GM23338 (cell line): ENCODE measurements at regions not wholly inside any gene's neighbourhood (a gene's known extent, or its start where the extent isn't known, plus 50 kb on each side); places are given as distances from the start of the nearest gene placed in this dataset.

Experiments used
- ATAC-seq: fragments of 200-7000 bp; cut with Tn5 transposase; 3 replicates; pipeline ENCODE4 v1.9.1; 2020
- DNase-seq: peaks from one replicate; pipeline ENCODE4 v3.0.0-alpha.2; 2015; ENCODE audit warnings: low spot score
- H2AFZ ChIP-seq: fragments of 200-600 bp; sonication (generic); 2 replicates; pipeline ENCODE4 v1.8.0; 2016; ENCODE audit warnings: antibody characterized with exemption, mild to moderate bottlenecking, moderate library complexity
- H3F3A ChIP-seq: fragments of 200-600 bp; sonication (generic); replicated peaks from 2 replicates; pipeline ENCODE4 v1.8.0; 2017; ENCODE audit warnings: antibody characterized with exemption, mixed run types, low read depth
- H3K27ac ChIP-seq: fragments of 200-600 bp; sonication (generic); 2 replicates; pipeline ENCODE4 v1.6.1; 2016; ENCODE audit warnings: low read depth
- H3K27me3 ChIP-seq: fragments of 200-600 bp; sonication (generic); 2 replicates; pipeline ENCODE4 v1.8.0; 2016; ENCODE audit warnings: mild to moderate bottlenecking, mixed run types, moderate library complexity; ENCODE audit not compliant: insufficient read depth
- H3K36me3 ChIP-seq: fragments of 200-600 bp; sonication (generic); 2 replicates; pipeline ENCODE4 v1.8.0; 2016; ENCODE audit warnings: mild to moderate bottlenecking; ENCODE audit not compliant: insufficient read depth
- H3K4me1 ChIP-seq: fragments of 200-600 bp; sonication (generic); 2 replicates; pipeline ENCODE4 v1.8.0; 2016; ENCODE audit warnings: mild to moderate bottlenecking, moderate library complexity; ENCODE audit not compliant: insufficient read depth
- H3K4me2 ChIP-seq: fragments of 200-600 bp; sonication (generic); 2 replicates; pipeline ENCODE4 v1.7.1; 2017; ENCODE audit warnings: mixed run types
- H3K4me3 ChIP-seq: fragments of 200-600 bp; sonication (generic); 2 replicates; pipeline ENCODE4 v1.6.1; 2016; ENCODE audit warnings: mixed run types
- H3K79me2 ChIP-seq: fragments of 200-600 bp; sonication (generic); replicated peaks from 2 replicates; pipeline ENCODE4 v1.8.0; 2017; ENCODE audit warnings: mild to moderate bottlenecking; ENCODE audit not compliant: insufficient read depth
- H3K9me2 ChIP-seq: fragments of 200-600 bp; sonication (generic); 2 replicates; pipeline ENCODE4 v1.8.0; 2017; ENCODE audit not compliant: insufficient read depth
- H4K20me1 ChIP-seq: fragments of 200-600 bp; sonication (generic); replicated peaks from 2 replicates; pipeline ENCODE4 v1.8.0; 2017; ENCODE audit warnings: mild to moderate bottlenecking; ENCODE audit not compliant: insufficient read depth
- H3K27ac Mint-ChIP-seq: 2 replicates; pipeline ENCODE4 v1.8.0; 2020; ENCODE audit warnings: inconsistent platforms, mild to moderate bottlenecking, moderate library complexity, mixed read lengths
- H3K27me3 Mint-ChIP-seq: 3 replicates; pipeline ENCODE4 v1.8.0; 2022; ENCODE audit warnings: low read depth, mild to moderate bottlenecking, moderate library complexity, mixed read lengths, inconsistent platforms; ENCODE audit not compliant: insufficient read depth, poor library complexity
- H3K36me3 Mint-ChIP-seq: 3 replicates; pipeline ENCODE4 v1.8.0; 2021; ENCODE audit warnings: low read depth, mild to moderate bottlenecking, inconsistent platforms, moderate library complexity, mixed read lengths
- H3K4me1 Mint-ChIP-seq: 3 replicates; pipeline ENCODE4 v1.8.0; 2020; ENCODE audit warnings: mild to moderate bottlenecking, inconsistent platforms, mixed read lengths
- H3K4me3 Mint-ChIP-seq: 3 replicates; pipeline ENCODE4 v1.8.0; 2021; ENCODE audit warnings: moderate library complexity, mild to moderate bottlenecking, inconsistent platforms, mixed read lengths
- H3K9me3 Mint-ChIP-seq: 3 replicates; pipeline ENCODE4 v1.8.0; 2020; ENCODE audit warnings: moderate library complexity, mild to moderate bottlenecking, inconsistent platforms, mixed read lengths
- CREB1 ChIP-seq: fragments of 250-450 bp; sonication (Bioruptor Pico); IDR thresholded peaks from 2 replicates; pipeline ENCODE4 v1.5.0; 2020; ENCODE audit warnings: low read depth, mild to moderate bottlenecking, moderate library complexity
- CTCF ChIP-seq, 2 experiments: fragments of 200-600 bp in 1 of 2; sonication (generic) in 1 of 2; conservative IDR thresholded peaks; 2 replicates each; pipeline versions ENCODE4 v1.5.1 to v1.6.1; 2016 to 2017; ENCODE audit warnings: antibody characterized with exemption in 2 of 2, low read depth in 2 of 2, mild to moderate bottlenecking in 2 of 2, moderate library complexity in 1 of 2
- ETS1 ChIP-seq: IDR thresholded peaks from 2 replicates; pipeline ENCODE4 v1.6.1; 2016; ENCODE audit warnings: antibody characterized with exemption
- EZH2 ChIP-seq: fragments of 200-600 bp; sonication (generic); IDR thresholded peaks from one replicate; pipeline ENCODE4 v1.8.0; 2017; ENCODE audit warnings: antibody characterized with exemption, mild to moderate bottlenecking, low read depth; ENCODE audit not compliant: unreplicated experiment
- EZH2phosphoT487 ChIP-seq: fragments of 200-600 bp; sonication (generic); IDR thresholded peaks from one replicate; pipeline ENCODE4 v1.8.1; 2018; ENCODE audit warnings: antibody characterized with exemption; ENCODE audit not compliant: unreplicated experiment
- JUNB ChIP-seq: IDR thresholded peaks from one replicate; pipeline ENCODE4 v1.6.1; 2016; ENCODE audit warnings: antibody characterized with exemption; ENCODE audit not compliant: unreplicated experiment
- NANOG ChIP-seq: IDR thresholded peaks from 2 replicates; pipeline ENCODE4 v1.6.1; 2016; ENCODE audit warnings: antibody characterized with exemption, borderline replicate concordance
- POLR2AphosphoS5 ChIP-seq: IDR thresholded peaks from 2 replicates; pipeline ENCODE4 v1.6.1; 2016; ENCODE audit warnings: antibody characterized with exemption, low read depth
- REST ChIP-seq: IDR thresholded peaks from one replicate; pipeline ENCODE4 v1.6.1; 2018; ENCODE audit warnings: antibody characterized with exemption; ENCODE audit not compliant: unreplicated experiment
- STAT1 ChIP-seq: IDR thresholded peaks from one replicate; pipeline ENCODE4 v1.6.1; 2016; ENCODE audit warnings: antibody characterized with exemption; ENCODE audit not compliant: unreplicated experiment
- ZNF114 ChIP-seq: fragments of 250-450 bp; sonication (Bioruptor Pico); IDR thresholded peaks from 2 replicates; pipeline ENCODE4 v1.5.0; 2020; ENCODE audit warnings: mild to moderate bottlenecking, moderate library complexity
- ZNF331 ChIP-seq: fragments of 250-450 bp; sonication (Bioruptor Pico); IDR thresholded peaks from 2 replicates; pipeline ENCODE4 v1.5.0; 2020; ENCODE audit warnings: low read depth, mild to moderate bottlenecking, moderate library complexity
- ZNF462 ChIP-seq: fragments of 250-450 bp; sonication (Bioruptor Pico); IDR thresholded peaks from 2 replicates; pipeline ENCODE4 v1.5.0; 2020; ENCODE audit warnings: mild to moderate bottlenecking, moderate library complexity

- Mint-ChIP-seq H3K27me3 (no peaks in the 10 kb centered on the region), H3K27ac (no peak overlapping the region), H3K9me3 (no peaks in the 10 kb centered on the region; the same call in 2 of the 3 replicates), H3K4me3 (no peak overlapping the region), H3K4me1 (peaks cover 10% of the 10 kb centered on the region), H3K36me3 (no peaks in the 10 kb centered on the region)
- Histone ChIP-seq H3F3A (no peaks in the 10 kb centered on the region), H3K4me3 (no peak overlapping the region), H3K4me1 (peaks cover 6% of the 10 kb centered on the region; the same call in 1 of the 2 replicates), H3K27me3 (no peaks in the 10 kb centered on the region), H4K20me1 (no peaks in the 10 kb centered on the region; the same call in 1 of the 2 replicates), H2AFZ (no peak overlapping the region), H3K36me3 (no peaks in the 10 kb centered on the region), H3K4me2 (no peak overlapping the region), H3K9me2 (peaks cover 11% of the 10 kb centered on the region), H3K27ac (no peak overlapping the region), H3K79me2 (no peaks in the 10 kb centered on the region)
- ATAC-seq (no peak), DNase-seq (no peak)
- TF ChIP-seq ETS1 (no peak), ZNF114 (CRISPR knock-in tag) (no peak), CREB1 (CRISPR knock-in tag) (no peak), EZH2 (no peak), CTCF (conservative IDR thresholded peaks at IDR 0.05; ENCODE audit: low read depth in 2 of 2) (no peak), REST (no peak), EZH2phosphoT487 (no peak), JUNB (no peak), STAT1 (no peak), ZNF331 (no peak), ZNF462 (CRISPR knock-in tag) (no peak), POLR2AphosphoS5 (no peak), NANOG (no peak)
These were observed 135.2 kb upstream of the MLIP start for GRCh38 chr6:53975941-53976615.
